ENCODE measurements at regions not wholly inside any gene's neighbourhood (a gene's known extent, or its start where the extent isn't known, plus 50 kb on each side); places are given as distances from the start of the nearest gene placed in this dataset.
"Not testable (repeated sequence)": the region's sequence is repeated elsewhere in the genome, so short reads cannot be mapped to it uniquely, and the experiment has no call there.

DNA sequence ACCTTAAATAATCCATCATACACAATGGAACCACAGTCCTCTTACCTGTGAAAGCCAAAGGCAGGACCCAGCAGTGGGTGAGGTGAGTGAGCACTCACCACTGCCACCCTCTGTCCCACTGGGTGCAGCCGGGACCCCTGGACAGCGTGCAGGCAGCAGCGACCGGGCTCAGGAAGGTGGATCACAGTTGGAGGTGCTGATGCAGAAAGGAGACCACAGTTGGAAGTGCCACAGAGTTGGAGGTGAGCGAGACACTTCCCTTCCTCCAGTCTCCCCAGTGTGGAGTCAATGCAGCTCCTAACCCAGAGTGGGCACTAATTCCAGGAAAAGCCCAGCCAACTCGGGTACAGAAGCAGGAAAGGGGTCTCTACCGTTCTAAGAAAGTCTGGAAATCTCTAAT is 323.0 kb downstream of the KLF13 start:
- H3K27me3 Mint-ChIP-seq = peaks cover 18% of the 10 kb centered on the region
- H3K4me1 Mint-ChIP-seq; POLR2A ChIA-PET; CTCF ChIA-PET; H3K27ac Mint-ChIP-seq; DNase-seq; ATAC-seq (ENCODE audit: low read depth); H3K36me3 Mint-ChIP-seq (ENCODE audit: low read depth); H3K9me3 Mint-ChIP-seq; H3K4me3 Mint-ChIP-seq: not testable (repeated sequence)
- intact Hi-C loops (cut with micrococcal nuclease) = loop anchor here (5.0 kb wide), 1 partner anchor 218 kb away; no protein-coding TSS in a partner anchor

DNA sequence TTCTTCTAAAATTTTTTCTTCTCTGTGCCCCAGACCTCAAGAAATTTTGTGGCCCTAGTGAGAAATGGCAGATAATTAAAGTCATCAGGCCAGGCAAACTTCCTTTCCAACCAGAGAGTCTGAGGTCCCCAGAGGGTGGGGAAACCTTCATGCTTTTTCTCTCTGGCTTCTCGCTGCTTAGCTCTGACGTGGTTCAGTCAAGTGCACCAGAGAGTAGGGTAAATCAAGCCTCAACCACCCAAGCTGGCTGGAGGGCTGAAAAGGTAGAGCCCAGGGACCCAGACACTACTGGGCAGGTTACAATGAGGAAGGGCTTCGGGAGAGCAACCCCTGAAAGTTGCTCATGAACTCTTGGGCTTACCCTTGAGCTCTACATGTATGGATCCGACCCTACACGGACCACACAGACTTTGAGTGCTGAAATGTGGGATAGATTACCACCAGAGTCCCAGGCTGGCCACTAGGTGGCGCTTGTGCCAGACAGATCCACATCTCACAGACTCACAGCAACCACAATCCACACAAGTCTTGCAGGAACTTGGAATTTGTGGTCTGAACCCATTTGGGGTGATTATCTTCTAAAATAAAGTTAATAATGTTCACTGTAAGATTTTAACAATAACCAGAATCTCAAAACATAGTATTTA is 323.5 kb downstream of the KLF13 start:
- H3K27ac Mint-ChIP-seq; H3K4me3 Mint-ChIP-seq; CTCF ChIA-PET; H3K36me3 Mint-ChIP-seq (ENCODE audit: low read depth); ATAC-seq (ENCODE audit: low read depth); H3K9me3 Mint-ChIP-seq; POLR2A ChIA-PET; DNase-seq; intact Hi-C loops (cut with micrococcal nuclease); H3K4me1 Mint-ChIP-seq: not testable (repeated sequence)
- peaks cover 18% of the 10 kb centered on the region for H3K27me3 Mint-ChIP-seq

DNA sequence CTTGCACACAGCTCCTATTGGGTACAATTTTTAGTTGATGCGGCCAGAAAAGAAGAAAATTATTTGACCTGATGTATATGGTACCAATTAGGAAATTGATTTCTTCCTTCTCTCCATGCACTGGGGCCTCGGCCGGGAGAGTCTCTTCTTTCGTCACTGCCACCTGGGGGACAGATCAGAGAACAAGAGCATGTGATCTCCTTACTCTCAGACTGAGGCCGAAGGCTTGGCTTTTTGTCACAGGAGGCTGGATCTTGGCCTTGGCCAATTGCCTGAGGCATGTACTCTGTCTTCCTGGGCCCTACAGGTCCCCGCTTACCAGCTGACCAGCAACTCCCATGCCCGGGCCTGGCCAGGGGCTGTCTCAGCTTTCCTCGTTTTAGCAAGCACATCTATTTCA is 330.3 kb downstream of the KLF13 start:
- POLR2A ChIA-PET; H3K4me1 Mint-ChIP-seq; intact Hi-C loops (cut with micrococcal nuclease); DNase-seq; H3K27ac Mint-ChIP-seq; CTCF ChIA-PET; H3K4me3 Mint-ChIP-seq; H3K36me3 Mint-ChIP-seq (ENCODE audit: low read depth); ATAC-seq (ENCODE audit: low read depth); H3K27me3 Mint-ChIP-seq; H3K9me3 Mint-ChIP-seq: not testable (repeated sequence)

DNA sequence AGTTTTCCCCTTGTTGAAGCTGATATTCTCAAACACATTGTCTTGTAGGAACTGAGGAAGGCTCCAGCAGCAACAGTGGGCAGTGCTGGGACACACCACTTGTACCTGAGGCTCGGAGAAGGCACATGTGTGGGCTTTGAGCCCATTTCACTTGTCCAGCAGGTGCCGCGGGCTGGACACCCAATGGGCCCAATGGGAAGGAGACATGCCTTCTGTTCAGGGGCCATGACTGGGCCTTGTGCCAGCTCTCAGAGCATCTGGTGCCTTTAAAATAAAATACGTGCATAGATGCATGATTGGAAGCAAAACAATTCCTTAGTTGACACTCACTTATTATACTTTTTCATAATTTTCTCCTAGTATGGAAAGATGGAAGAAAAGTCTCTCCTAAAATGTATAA is 334.2 kb downstream of the KLF13 start:
- Mint-ChIP-seq H3K4me3 (no peak overlapping the region), H3K36me3 (ENCODE audit: low read depth) (no peaks in the 10 kb centered on the region), H3K9me3 (peaks cover 1% of the 10 kb centered on the region), H3K4me1 (no peaks in the 10 kb centered on the region), H3K27me3 (peaks cover 7% of the 10 kb centered on the region), H3K27ac (no peak overlapping the region)
- ChIA-PET POLR2A (no interaction called here), CTCF (no interaction called here)
- intact Hi-C loops (cut with micrococcal nuclease) = loop anchor here (5.0 kb wide), 1 partner anchor 919 kb away; no protein-coding TSS in a partner anchor
- TF ChIP-seq CTCF (IDR thresholded peaks at IDR 0.05) = no peak
- ATAC-seq (ENCODE audit: low read depth) (no peak), DNase-seq (no peak)

DNA sequence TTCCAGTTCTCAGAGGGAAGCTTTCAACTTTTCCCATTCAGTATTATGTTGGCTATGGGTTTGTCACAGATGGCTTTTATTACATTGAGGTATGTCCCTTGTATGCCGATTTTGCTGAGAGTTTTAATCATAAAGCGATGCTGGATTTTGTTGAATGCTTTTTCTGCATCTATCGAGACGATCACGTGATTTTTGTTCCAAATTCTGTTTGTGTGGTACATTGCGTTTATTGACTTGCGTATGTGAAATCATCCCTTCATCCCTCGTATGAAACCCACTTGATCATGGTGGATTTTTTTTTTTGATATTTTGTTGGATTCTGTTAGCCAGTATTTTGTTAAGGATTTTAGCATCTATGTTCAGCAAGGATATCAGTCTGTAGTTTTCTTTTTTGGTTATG is 339.1 kb downstream of the KLF13 start:
- intact Hi-C loops (cut with micrococcal nuclease); DNase-seq; ATAC-seq (ENCODE audit: low read depth); H3K36me3 Mint-ChIP-seq (ENCODE audit: low read depth); H3K4me3 Mint-ChIP-seq; H3K4me1 Mint-ChIP-seq; POLR2A ChIA-PET; H3K9me3 Mint-ChIP-seq; H3K27ac Mint-ChIP-seq; CTCF ChIA-PET: not testable (repeated sequence)
- peaks cover 11% of the 10 kb centered on the region for H3K27me3 Mint-ChIP-seq

DNA sequence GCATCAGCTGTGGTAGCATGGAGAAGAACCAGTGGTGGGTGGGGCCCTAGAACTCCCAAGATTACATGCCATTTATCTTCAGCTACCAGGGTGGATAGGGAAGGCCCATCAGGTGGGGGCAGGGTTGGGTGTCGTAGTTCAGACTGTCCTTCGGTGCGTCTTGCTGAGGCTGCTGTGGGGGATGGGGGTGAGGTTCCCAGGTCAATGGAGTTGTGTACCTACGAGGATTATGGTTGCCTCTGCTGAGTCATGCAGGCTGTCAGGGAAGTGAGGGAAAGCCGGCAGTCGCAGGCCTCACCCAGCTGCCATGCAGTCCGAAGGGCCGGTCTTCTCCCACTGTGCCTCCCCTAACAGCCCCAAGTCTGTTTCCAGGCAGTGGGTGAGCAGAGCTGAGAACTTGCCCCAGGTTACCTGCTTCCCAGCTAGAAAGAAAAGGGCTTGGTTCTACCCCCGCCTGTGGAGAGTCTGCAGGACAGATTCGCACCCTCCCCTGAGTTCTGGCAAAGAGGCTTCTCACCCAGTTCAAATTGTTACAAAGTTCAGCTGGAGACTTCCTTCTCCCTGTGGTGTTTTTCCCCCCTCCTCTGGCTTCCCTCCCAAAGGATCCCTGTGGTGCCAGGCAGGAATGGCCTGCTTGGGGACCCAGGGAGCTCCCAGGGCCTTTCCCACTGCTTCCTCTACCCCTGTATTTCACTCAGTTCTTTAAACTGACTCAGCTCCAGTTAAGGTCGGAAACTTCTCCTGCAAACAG is 342.7 kb downstream of the KLF13 start:
- H3K9me3 Mint-ChIP-seq; ATAC-seq (ENCODE audit: low read depth); DNase-seq; CTCF ChIA-PET; H3K4me1 Mint-ChIP-seq; POLR2A ChIA-PET; H3K4me3 Mint-ChIP-seq; intact Hi-C loops (cut with micrococcal nuclease); H3K27ac Mint-ChIP-seq; H3K36me3 Mint-ChIP-seq (ENCODE audit: low read depth): not testable (repeated sequence)
- peaks cover 17% of the 10 kb centered on the region for H3K27me3 Mint-ChIP-seq

DNA sequence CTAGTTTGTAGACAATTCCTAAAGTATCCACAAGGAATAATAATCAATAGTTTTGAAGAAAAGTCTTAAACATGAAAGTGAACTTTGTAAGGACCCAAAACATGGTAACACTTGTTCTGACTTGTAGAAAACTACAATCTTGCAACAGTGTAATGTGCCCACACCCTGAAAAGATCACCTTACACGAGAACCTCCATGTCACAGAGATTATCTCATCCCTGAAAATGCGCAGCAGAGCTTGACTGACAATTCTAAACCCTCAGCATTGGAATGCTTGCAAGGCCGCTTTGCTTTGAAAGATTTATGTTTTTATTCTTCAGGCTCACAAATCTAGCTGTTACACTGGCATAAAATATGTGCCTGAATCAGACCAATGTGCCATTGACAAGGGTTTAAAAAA is 346.6 kb downstream of the KLF13 start:
- H3K27me3 Mint-ChIP-seq = peaks cover 19% of the 10 kb centered on the region
- H3K27ac Mint-ChIP-seq; intact Hi-C loops (cut with micrococcal nuclease); H3K4me3 Mint-ChIP-seq; H3K36me3 Mint-ChIP-seq (ENCODE audit: low read depth); ATAC-seq (ENCODE audit: low read depth); DNase-seq; CTCF ChIA-PET; POLR2A ChIA-PET; H3K4me1 Mint-ChIP-seq; H3K9me3 Mint-ChIP-seq: not testable (repeated sequence)

DNA sequence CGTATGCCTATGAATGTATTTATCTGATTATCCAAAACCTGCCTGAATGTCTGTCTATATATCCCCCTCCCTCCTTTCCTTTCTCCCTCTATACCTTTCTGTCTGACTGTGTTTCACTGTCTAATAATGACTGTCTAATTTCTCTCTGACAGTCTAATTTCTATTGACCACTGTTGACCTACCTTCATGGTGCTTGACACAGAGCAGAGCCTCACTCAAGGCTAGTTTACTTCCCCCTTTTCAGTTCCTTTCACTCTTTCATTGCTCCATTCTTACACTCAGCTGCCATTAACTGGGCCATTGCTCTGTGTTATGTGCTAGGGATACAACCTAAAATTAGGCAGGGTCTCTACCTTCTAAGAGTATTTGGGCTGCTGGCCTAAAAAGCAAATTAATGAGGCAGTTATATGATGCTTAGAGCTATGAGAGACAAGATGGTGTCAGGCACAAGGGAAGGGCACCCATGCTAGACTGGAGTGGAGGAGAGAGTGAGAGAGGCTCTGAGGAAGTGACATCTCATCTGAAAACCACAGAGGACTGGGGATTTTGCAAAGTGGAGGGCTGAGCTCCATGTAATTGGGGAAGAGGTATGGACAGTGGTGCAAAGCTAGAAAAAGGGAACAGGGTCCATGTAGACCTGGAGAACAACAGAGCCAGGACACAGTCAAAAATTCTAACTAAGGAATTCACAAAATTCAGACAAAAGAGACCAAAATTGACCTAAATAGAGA is 348.6 kb upstream of the CHRNA7 start:
- POLR2A ChIA-PET; ATAC-seq (ENCODE audit: low read depth); CTCF ChIA-PET; H3K4me1 Mint-ChIP-seq; H3K9me3 Mint-ChIP-seq; DNase-seq; intact Hi-C loops (cut with micrococcal nuclease); H3K36me3 Mint-ChIP-seq (ENCODE audit: low read depth); H3K4me3 Mint-ChIP-seq; H3K27ac Mint-ChIP-seq; H3K27me3 Mint-ChIP-seq: not testable (repeated sequence)

GRCh38 chr15:31687088-31687487 is 343.2 kb upstream of the CHRNA7 start:
- H3K4me3 Mint-ChIP-seq; intact Hi-C loops (cut with micrococcal nuclease); H3K27ac Mint-ChIP-seq; POLR2A ChIA-PET; H3K9me3 Mint-ChIP-seq; ATAC-seq (ENCODE audit: low read depth); H3K27me3 Mint-ChIP-seq; H3K4me1 Mint-ChIP-seq; H3K36me3 Mint-ChIP-seq (ENCODE audit: low read depth); DNase-seq; CTCF ChIA-PET: not testable (repeated sequence)

- H3K27ac Mint-ChIP-seq; ATAC-seq (ENCODE audit: low read depth); DNase-seq; intact Hi-C loops (cut with micrococcal nuclease); H3K4me1 Mint-ChIP-seq; H3K27me3 Mint-ChIP-seq; H3K36me3 Mint-ChIP-seq (ENCODE audit: low read depth); H3K9me3 Mint-ChIP-seq; POLR2A ChIA-PET; H3K4me3 Mint-ChIP-seq; CTCF ChIA-PET: not testable (repeated sequence)
These were observed 333.8 kb upstream of the CHRNA7 start for GRCh38 chr15:31696509-31696908.

DNA sequence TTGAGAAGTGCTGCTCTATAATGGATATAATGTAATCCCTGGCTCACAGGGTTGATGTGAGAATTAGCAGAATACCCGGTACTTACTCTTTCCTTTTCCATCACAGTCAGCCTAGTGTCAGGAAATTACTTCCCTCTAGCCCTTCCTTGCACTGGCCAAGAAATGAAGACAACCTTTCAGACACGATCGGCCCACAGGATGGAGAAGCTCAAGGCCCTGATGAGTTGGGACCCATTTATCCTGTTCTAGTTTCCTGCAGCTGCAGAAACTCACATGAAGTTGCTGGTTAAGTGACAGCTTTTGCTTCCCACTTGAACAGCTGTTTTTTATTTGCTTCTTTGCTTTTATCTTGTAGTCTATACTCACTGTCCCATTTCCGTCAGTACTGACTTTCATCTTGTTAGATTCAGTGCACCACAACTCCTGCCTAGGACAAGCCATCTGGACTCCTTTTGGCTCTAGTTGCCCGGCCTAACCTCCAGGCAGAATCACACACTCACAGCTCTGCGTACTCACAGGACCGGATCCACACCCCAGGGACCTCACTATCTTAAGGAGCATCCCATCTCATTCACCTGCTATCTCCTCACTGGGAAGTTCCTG is 325.1 kb upstream of the CHRNA7 start:
- H3K4me1 Mint-ChIP-seq; H3K36me3 Mint-ChIP-seq (ENCODE audit: low read depth); H3K27me3 Mint-ChIP-seq; H3K9me3 Mint-ChIP-seq; intact Hi-C loops (cut with micrococcal nuclease); DNase-seq; H3K4me3 Mint-ChIP-seq; H3K27ac Mint-ChIP-seq; ATAC-seq (ENCODE audit: low read depth); CTCF ChIA-PET; POLR2A ChIA-PET: not testable (repeated sequence)

Measured in activated B cell treated with CpG ODN at 0.5 μM for 24 hours (primary cell).